ENCODE measurements at regions not wholly inside any gene's neighbourhood (a gene's known extent, or its start where the extent isn't known, plus 50 kb on each side); places are given as distances from the start of the nearest gene placed in this dataset.

- TF ChIP-seq, protein P1, sequence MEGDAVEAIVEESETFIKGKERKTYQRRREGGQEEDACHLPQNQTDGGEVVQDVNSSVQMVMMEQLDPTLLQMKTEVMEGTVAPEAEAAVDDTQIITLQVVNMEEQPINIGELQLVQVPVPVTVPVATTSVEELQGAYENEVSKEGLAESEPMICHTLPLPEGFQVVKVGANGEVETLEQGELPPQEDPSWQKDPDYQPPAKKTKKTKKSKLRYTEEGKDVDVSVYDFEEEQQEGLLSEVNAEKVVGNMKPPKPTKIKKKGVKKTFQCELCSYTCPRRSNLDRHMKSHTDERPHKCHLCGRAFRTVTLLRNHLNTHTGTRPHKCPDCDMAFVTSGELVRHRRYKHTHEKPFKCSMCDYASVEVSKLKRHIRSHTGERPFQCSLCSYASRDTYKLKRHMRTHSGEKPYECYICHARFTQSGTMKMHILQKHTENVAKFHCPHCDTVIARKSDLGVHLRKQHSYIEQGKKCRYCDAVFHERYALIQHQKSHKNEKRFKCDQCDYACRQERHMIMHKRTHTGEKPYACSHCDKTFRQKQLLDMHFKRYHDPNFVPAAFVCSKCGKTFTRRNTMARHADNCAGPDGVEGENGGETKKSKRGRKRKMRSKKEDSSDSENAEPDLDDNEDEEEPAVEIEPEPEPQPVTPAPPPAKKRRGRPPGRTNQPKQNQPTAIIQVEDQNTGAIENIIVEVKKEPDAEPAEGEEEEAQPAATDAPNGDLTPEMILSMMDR (conservative IDR thresholded peaks at IDR 0.05), result no peak
- TF ChIP-seq EZH2 (IDR thresholded peaks at IDR 0.05; ENCODE audit: low read depth), result no peak
These were observed 162.0 kb upstream of the HABP2 start for GRCh38 chr10:113390896-113391295.

All from PC-9 (cell line).